ENCODE measurements at regions not wholly inside any gene's neighbourhood (a gene's known extent, or its start where the extent isn't known, plus 50 kb on each side); places are given as distances from the start of the nearest gene placed in this dataset.

GRCh38 chr6:167526465-167527368, 201.8 kb downstream of the TTLL2 start:
- H3K4me1 ChIP-seq (ENCODE audit: low read depth), result no peaks in the 10 kb centered on the region
- no peak for TF ChIP-seq CTCF (IDR thresholded peaks at IDR 0.05)
- no peaks in the 10 kb centered on the region for H3K36me3 ChIP-seq (ENCODE audit: low read depth)
- ATAC-seq (no peak), DNase-seq (no peak)
- intact Hi-C loops (cut with DNase I, micrococcal nuclease), result no loop called here
- no peak overlapping the region for H3K4me3 ChIP-seq
- no peaks in the 10 kb centered on the region for H3K9me3 ChIP-seq

- no peak for DNase-seq
- intact Hi-C loops (cut with DNase I, micrococcal nuclease), result no loop called here
Observed at GRCh38 chr6:167528239-167528638, 203.4 kb downstream of the TTLL2 start.

GRCh38 chr6:167528976-167529375, 204.1 kb downstream of the TTLL2 start:
- no peak for ATAC-seq
- H3K9me3 ChIP-seq, result no peaks in the 10 kb centered on the region
- no peak overlapping the region for H3K4me3 ChIP-seq
- H3K36me3 ChIP-seq (ENCODE audit: low read depth), result no peaks in the 10 kb centered on the region
- no peaks in the 10 kb centered on the region for H3K4me1 ChIP-seq (ENCODE audit: low read depth)
- intact Hi-C loops (cut with DNase I, micrococcal nuclease), result no loop called here
- no peak for DNase-seq
- TF ChIP-seq CTCF (IDR thresholded peaks at IDR 0.05), result no peak

More at GRCh38 chr6:167528239-167528638, 203.4 kb downstream of the TTLL2 start:
- no peak for ATAC-seq
- H3K4me3 ChIP-seq, result no peak overlapping the region
- H3K36me3 ChIP-seq (ENCODE audit: low read depth), result no peaks in the 10 kb centered on the region
- no peaks in the 10 kb centered on the region for H3K9me3 ChIP-seq
- TF ChIP-seq CTCF (IDR thresholded peaks at IDR 0.05), result no peak
- H3K4me1 ChIP-seq (ENCODE audit: low read depth), result no peaks in the 10 kb centered on the region

- Histone ChIP-seq H3K4me3 (no peak overlapping the region), H3K4me1 (ENCODE audit: low read depth) (no peaks in the 10 kb centered on the region), H3K9me3 (no peaks in the 10 kb centered on the region), H3K36me3 (ENCODE audit: low read depth) (no peaks in the 10 kb centered on the region)
- no peak for TF ChIP-seq CTCF (IDR thresholded peaks at IDR 0.05)
- intact Hi-C loops (cut with DNase I, micrococcal nuclease), result no loop called here
- DNase-seq, result no peak
- no peak for ATAC-seq
Observed at GRCh38 chr6:167529444-167530335, 204.8 kb downstream of the TTLL2 start.

- no peak for ATAC-seq
- no peak for TF ChIP-seq CTCF (IDR thresholded peaks at IDR 0.05)
- intact Hi-C loops (cut with DNase I, micrococcal nuclease), result no loop called here
- Histone ChIP-seq H3K36me3 (ENCODE audit: low read depth) (no peaks in the 10 kb centered on the region), H3K9me3 (no peaks in the 10 kb centered on the region), H3K4me1 (ENCODE audit: low read depth) (no peaks in the 10 kb centered on the region), H3K4me3 (no peak overlapping the region)
- no peak for DNase-seq
Observed at GRCh38 chr6:167530951-167531350, 206.1 kb downstream of the TTLL2 start.

All from mucosa of descending colon (tissue), 3 donors.